Neural cell (in vitro differentiated cells): ENCODE measurements at regions not wholly inside any gene's neighbourhood (a gene's known extent, or its start where the extent isn't known, plus 50 kb on each side); places are given as distances from the start of the nearest gene placed in this dataset.

Experiments
- H2AFZ ChIP-seq: fragments of 200-600, 300-800 bp; sonication (generic), shearing (Covaris generic); 2 replicates; pipeline ENCODE4 v1.6.0; 2014; ENCODE audit warnings: low read depth, mild to moderate bottlenecking, antibody characterized with exemption, low read length, moderate library complexity
- H3F3A ChIP-seq: fragments of 200-600 bp; shearing (Covaris generic); 2 replicates; pipeline ENCODE4 v1.6.1; 2016; ENCODE audit warnings: mild to moderate bottlenecking, moderate library complexity, mixed read lengths, antibody characterized with exemption, low read length; ENCODE audit not compliant: insufficient read depth, poor library complexity, severe bottlenecking
- H3K27ac ChIP-seq: fragments of 200-600, 300-800 bp; sonication (generic), shearing (Covaris generic); 2 replicates; pipeline ENCODE4 v1.5.1; 2014; ENCODE audit warnings: mild to moderate bottlenecking, low read length, moderate library complexity
- H3K27me3 ChIP-seq: fragments of 300-800, 200-600 bp; sonication (generic), shearing (Covaris generic); 2 replicates; pipeline ENCODE4 v1.6.0; 2014; ENCODE audit warnings: mild to moderate bottlenecking, low read depth, low read length, moderate library complexity; ENCODE audit not compliant: insufficient read depth
- H3K36me3 ChIP-seq: fragments of 300-800, 200-600 bp; sonication (generic), shearing (Covaris generic); 2 replicates; pipeline ENCODE4 v1.5.1; 2014; ENCODE audit warnings: mild to moderate bottlenecking, antibody characterized with exemption, low read length, moderate library complexity; ENCODE audit not compliant: insufficient read depth
- H3K4me2 ChIP-seq: fragments of 300-800, 200-600 bp; sonication (generic), shearing (Covaris generic); 2 replicates; pipeline ENCODE4 v1.6.0; 2014; ENCODE audit warnings: mild to moderate bottlenecking, low read length
- H3K4me3 ChIP-seq: fragments of 300-800, 200-600 bp; sonication (generic), shearing (Covaris generic); 2 replicates; pipeline ENCODE4 v1.5.1; 2014; ENCODE audit warnings: mild to moderate bottlenecking, low read length, moderate library complexity
- H3K79me2 ChIP-seq: fragments of 200-600 bp; shearing (Covaris generic); replicated peaks from 2 replicates; pipeline ENCODE4 v1.6.0; 2014; ENCODE audit warnings: mild to moderate bottlenecking, low read length, moderate library complexity; ENCODE audit not compliant: insufficient read depth
- H3K9ac ChIP-seq: fragments of 300-800, 200-600 bp; sonication (generic), shearing (Covaris generic); 2 replicates; pipeline ENCODE4 v1.6.1; 2016; ENCODE audit warnings: mild to moderate bottlenecking, low read length, mixed read lengths
- H3K9me2 ChIP-seq: fragments of 200-600 bp; shearing (Covaris generic); 2 replicates; pipeline ENCODE4 v1.6.1; 2016; ENCODE audit warnings: mild to moderate bottlenecking, low read length, mixed read lengths; ENCODE audit not compliant: insufficient read depth
- H3K9me3 ChIP-seq: fragments of 200-600, 300-800 bp; sonication (generic), shearing (Covaris generic); 2 replicates; pipeline ENCODE4 v1.6.1; 2016; ENCODE audit warnings: mild to moderate bottlenecking, mixed run types, low read length, moderate library complexity, mixed read lengths
- H4K20me1 ChIP-seq: fragments of 200-600 bp; shearing (Covaris generic); 2 replicates; pipeline ENCODE4 v1.6.1; 2016; ENCODE audit warnings: mild to moderate bottlenecking, mixed run types; ENCODE audit not compliant: insufficient read depth
- EP300 ChIP-seq: fragments of 450-650 bp; conservative IDR thresholded peaks from 2 replicates; pipeline ENCODE4 v1.6.1; 2014; ENCODE audit warnings: antibody characterized with exemption, mild to moderate bottlenecking, moderate library complexity; ENCODE audit not compliant: poor library complexity, severe bottlenecking
- EZH2 ChIP-seq: fragments of 200-600, 300-800 bp; shearing (Covaris generic), sonication (generic); IDR thresholded peaks from 2 replicates; pipeline ENCODE4 v1.6.1; 2014; ENCODE audit warnings: antibody characterized with exemption, low read length, borderline replicate concordance, mild to moderate bottlenecking; ENCODE audit not compliant: insufficient read depth, poor library complexity, severe bottlenecking
- MXI1 ChIP-seq: fragments of 450-650 bp; conservative IDR thresholded peaks from 2 replicates; pipeline ENCODE4 v1.6.1; 2014; ENCODE audit warnings: antibody characterized with exemption, mild to moderate bottlenecking; ENCODE audit not compliant: poor library complexity, severe bottlenecking
- POLR2AphosphoS5 ChIP-seq: IDR thresholded peaks from 2 replicates; pipeline ENCODE4 v1.6.1; 2012
- RAD21 ChIP-seq: fragments of 450-650 bp; conservative IDR thresholded peaks from 2 replicates; pipeline ENCODE4 v1.6.1; 2014; ENCODE audit warnings: antibody characterized with exemption, mild to moderate bottlenecking, moderate library complexity
- SMC3 ChIP-seq: fragments of 450-650 bp; conservative IDR thresholded peaks from 2 replicates; pipeline ENCODE4 v1.6.1; 2014; ENCODE audit warnings: antibody characterized with exemption, mild to moderate bottlenecking, moderate library complexity; ENCODE audit not compliant: poor library complexity
- TAF1 ChIP-seq: IDR thresholded peaks from 2 replicates; pipeline ENCODE4 v1.6.1; 2012; ENCODE audit warnings: low read depth
- TF ChIP-seq, protein P1 (sequence below): IDR thresholded peaks from 2 replicates; pipeline ENCODE4 v1.6.1; 2012; ENCODE audit warnings: borderline replicate concordance
- TF ChIP-seq, protein P2 (sequence below): fragments of 450-650 bp; IDR thresholded peaks from 2 replicates; pipeline ENCODE4 v1.5.1; 2014; ENCODE audit warnings: antibody characterized with exemption, mild to moderate bottlenecking, moderate library complexity; ENCODE audit not compliant: poor library complexity, severe bottlenecking

DNA sequence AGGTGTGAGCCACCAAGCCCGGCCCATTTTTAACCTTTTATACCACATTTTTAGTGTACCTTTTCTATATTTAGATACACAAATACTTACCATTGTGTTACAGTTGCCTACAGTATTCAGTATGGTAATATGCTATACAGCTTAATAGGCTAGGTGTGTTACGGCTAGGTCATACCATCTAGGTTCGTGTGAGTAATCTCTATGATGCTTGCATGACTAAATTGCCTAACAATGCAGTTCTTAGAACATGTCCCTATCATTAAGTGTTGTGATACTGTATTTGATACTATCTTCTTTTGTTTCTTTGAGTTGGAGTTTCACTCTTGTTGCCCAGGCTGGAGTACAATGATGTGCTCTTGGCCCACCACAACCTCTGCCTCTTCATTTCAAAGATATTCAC lies 387.7 kb upstream of the SASH1 start:
- Histone ChIP-seq H3K27ac (no peak overlapping the region), H3K9me3 (no peaks in the 10 kb centered on the region), H3K9me2 (no peaks in the 10 kb centered on the region), H3K79me2 (no peaks in the 10 kb centered on the region), H3F3A (no peaks in the 10 kb centered on the region), H3K27me3 (no peaks in the 10 kb centered on the region), H4K20me1 (no peaks in the 10 kb centered on the region), H2AFZ (no peak overlapping the region), H3K9ac (no peak overlapping the region), H3K4me3 (no peak overlapping the region), H3K36me3 (no peaks in the 10 kb centered on the region), H3K4me2 (no peak overlapping the region)
- no peak for TF ChIP-seq RAD21
- TF ChIP-seq EP300: no peak
- no peak for TF ChIP-seq SMC3
- TF ChIP-seq, protein P1, sequence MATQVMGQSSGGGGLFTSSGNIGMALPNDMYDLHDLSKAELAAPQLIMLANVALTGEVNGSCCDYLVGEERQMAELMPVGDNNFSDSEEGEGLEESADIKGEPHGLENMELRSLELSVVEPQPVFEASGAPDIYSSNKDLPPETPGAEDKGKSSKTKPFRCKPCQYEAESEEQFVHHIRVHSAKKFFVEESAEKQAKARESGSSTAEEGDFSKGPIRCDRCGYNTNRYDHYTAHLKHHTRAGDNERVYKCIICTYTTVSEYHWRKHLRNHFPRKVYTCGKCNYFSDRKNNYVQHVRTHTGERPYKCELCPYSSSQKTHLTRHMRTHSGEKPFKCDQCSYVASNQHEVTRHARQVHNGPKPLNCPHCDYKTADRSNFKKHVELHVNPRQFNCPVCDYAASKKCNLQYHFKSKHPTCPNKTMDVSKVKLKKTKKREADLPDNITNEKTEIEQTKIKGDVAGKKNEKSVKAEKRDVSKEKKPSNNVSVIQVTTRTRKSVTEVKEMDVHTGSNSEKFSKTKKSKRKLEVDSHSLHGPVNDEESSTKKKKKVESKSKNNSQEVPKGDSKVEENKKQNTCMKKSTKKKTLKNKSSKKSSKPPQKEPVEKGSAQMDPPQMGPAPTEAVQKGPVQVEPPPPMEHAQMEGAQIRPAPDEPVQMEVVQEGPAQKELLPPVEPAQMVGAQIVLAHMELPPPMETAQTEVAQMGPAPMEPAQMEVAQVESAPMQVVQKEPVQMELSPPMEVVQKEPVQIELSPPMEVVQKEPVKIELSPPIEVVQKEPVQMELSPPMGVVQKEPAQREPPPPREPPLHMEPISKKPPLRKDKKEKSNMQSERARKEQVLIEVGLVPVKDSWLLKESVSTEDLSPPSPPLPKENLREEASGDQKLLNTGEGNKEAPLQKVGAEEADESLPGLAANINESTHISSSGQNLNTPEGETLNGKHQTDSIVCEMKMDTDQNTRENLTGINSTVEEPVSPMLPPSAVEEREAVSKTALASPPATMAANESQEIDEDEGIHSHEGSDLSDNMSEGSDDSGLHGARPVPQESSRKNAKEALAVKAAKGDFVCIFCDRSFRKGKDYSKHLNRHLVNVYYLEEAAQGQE: no peak
- TF ChIP-seq POLR2AphosphoS5: no peak
- no peak for TF ChIP-seq MXI1
- no peak for TF ChIP-seq TAF1
- TF ChIP-seq EZH2: no peak
- TF ChIP-seq, protein P2, sequence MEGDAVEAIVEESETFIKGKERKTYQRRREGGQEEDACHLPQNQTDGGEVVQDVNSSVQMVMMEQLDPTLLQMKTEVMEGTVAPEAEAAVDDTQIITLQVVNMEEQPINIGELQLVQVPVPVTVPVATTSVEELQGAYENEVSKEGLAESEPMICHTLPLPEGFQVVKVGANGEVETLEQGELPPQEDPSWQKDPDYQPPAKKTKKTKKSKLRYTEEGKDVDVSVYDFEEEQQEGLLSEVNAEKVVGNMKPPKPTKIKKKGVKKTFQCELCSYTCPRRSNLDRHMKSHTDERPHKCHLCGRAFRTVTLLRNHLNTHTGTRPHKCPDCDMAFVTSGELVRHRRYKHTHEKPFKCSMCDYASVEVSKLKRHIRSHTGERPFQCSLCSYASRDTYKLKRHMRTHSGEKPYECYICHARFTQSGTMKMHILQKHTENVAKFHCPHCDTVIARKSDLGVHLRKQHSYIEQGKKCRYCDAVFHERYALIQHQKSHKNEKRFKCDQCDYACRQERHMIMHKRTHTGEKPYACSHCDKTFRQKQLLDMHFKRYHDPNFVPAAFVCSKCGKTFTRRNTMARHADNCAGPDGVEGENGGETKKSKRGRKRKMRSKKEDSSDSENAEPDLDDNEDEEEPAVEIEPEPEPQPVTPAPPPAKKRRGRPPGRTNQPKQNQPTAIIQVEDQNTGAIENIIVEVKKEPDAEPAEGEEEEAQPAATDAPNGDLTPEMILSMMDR: no peak

DNA sequence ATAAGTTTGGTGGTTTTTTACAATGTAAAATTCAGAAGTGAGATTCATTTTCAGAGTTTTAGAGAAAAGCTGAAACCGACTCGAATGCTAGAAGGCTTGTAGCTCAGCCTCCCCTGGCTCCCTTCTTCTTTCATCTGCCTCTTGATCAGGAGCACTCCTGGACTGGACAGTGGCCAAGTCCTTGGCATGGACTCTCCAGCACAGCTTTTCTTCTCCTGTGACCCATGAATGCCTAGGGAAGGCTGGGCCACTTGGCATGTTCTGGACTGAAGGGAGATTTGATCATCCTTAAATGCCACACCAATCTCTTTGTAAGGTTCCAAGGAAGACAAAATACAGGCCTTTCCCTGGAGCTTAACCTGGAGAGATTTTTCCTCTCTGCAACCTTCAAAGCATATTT lies 384.0 kb upstream of the SASH1 start:
- no peak overlapping the region for H3K9ac ChIP-seq
- H2AFZ ChIP-seq: no peak overlapping the region
- no peaks in the 10 kb centered on the region for H3F3A ChIP-seq
- H3K36me3 ChIP-seq: no peaks in the 10 kb centered on the region
- H3K27me3 ChIP-seq: no peaks in the 10 kb centered on the region
- no peaks in the 10 kb centered on the region for H4K20me1 ChIP-seq
- no peak overlapping the region for H3K4me2 ChIP-seq
- no peak overlapping the region for H3K27ac ChIP-seq
- H3K9me2 ChIP-seq: no peaks in the 10 kb centered on the region
- H3K79me2 ChIP-seq: no peaks in the 10 kb centered on the region
- H3K9me3 ChIP-seq: no peaks in the 10 kb centered on the region
- no peak overlapping the region for H3K4me3 ChIP-seq
- no peak for TF ChIP-seq RAD21
- TF ChIP-seq EZH2: no peak
- no peak for TF ChIP-seq TAF1
- TF ChIP-seq MXI1: no peak
- TF ChIP-seq EP300: no peak
- TF ChIP-seq SMC3: no peak
- TF ChIP-seq POLR2AphosphoS5: no peak
- TF ChIP-seq, protein P2: no peak
- TF ChIP-seq, protein P1: no peak
